ENCODE measurements at regions not wholly inside any gene's neighbourhood (a gene's known extent, or its start where the extent isn't known, plus 50 kb on each side); places are given as distances from the start of the nearest gene placed in this dataset.

- H3K27ac ChIP-seq, result no peak overlapping the region
- H3K27me3 ChIP-seq (replicated peaks in 1 of 7), result no peaks in the 10 kb centered on the region
- 61 to 71% (median 68%) methylated on average over 4 of the region's 4 CpGs for WGBS, 5 donors
- H3K4me3 ChIP-seq, result no peak overlapping the region
- H3K4me1 ChIP-seq, result no peaks in the 10 kb centered on the region
- no peak for DNase-seq
- intact Hi-C loops (cut with DNase I; ENCODE audit: low total_unique reads), result no loop called here
- TF ChIP-seq, protein P1, sequence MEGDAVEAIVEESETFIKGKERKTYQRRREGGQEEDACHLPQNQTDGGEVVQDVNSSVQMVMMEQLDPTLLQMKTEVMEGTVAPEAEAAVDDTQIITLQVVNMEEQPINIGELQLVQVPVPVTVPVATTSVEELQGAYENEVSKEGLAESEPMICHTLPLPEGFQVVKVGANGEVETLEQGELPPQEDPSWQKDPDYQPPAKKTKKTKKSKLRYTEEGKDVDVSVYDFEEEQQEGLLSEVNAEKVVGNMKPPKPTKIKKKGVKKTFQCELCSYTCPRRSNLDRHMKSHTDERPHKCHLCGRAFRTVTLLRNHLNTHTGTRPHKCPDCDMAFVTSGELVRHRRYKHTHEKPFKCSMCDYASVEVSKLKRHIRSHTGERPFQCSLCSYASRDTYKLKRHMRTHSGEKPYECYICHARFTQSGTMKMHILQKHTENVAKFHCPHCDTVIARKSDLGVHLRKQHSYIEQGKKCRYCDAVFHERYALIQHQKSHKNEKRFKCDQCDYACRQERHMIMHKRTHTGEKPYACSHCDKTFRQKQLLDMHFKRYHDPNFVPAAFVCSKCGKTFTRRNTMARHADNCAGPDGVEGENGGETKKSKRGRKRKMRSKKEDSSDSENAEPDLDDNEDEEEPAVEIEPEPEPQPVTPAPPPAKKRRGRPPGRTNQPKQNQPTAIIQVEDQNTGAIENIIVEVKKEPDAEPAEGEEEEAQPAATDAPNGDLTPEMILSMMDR (IDR thresholded peaks at IDR 0.05 in 8 of 11, conservative IDR thresholded peaks at IDR 0.05 in 3 of 11), result no peak
- no peaks in the 10 kb centered on the region for H3K36me3 ChIP-seq
- H3K9me3 ChIP-seq, result peaks cover 0 to 2% (median 0%) of the 10 kb centered on the region in 8 donors
These were observed 1339.4 kb upstream of the WWC1 start for GRCh38 chr5:166952048-166952447.

DNA sequence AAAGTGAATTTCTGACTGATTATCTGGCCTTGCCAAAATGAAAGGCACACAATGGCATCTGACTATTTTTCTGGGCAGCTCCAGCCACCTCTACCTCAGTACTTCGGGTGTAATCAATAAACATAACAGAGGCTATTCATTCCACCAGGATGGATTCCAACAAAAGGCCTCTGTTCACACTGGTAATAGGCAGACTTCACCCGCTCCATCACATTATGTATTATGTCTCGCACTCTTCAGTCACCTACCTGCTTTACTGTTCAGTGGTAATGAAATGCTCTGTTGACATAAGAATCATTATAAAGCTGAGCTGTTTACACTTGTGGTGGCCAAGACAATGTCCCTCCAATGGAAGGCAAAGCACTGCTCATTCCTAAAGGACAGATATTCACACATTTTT is 1333.7 kb upstream of the WWC1 start:
- Histone ChIP-seq H3K27ac (no peak overlapping the region), H3K4me3 (no peak overlapping the region), H3K27me3 (replicated peaks in 1 of 7) (no peaks in the 10 kb centered on the region), H3K36me3 (no peaks in the 10 kb centered on the region), H3K4me1 (no peaks in the 10 kb centered on the region), H3K9me3 (peaks cover 0 to 5% (median 0%) of the 10 kb centered on the region in 8 donors)
- intact Hi-C loops (cut with DNase I; ENCODE audit: low total_unique reads), result no loop called here
- TF ChIP-seq POLR2AphosphoS5 (IDR thresholded peaks at IDR 0.05) (no peak), POLR2A (IDR thresholded peaks at IDR 0.05) (no peak)
- TF ChIP-seq, protein P1 (IDR thresholded peaks at IDR 0.05 in 8 of 11, conservative IDR thresholded peaks at IDR 0.05 in 3 of 11), result no peak
- DNase-seq, result no peak
- WGBS, 5 donors, result 85 to 92% (median 86%) methylated on average over 3 of the region's 3 CpGs

- H3K36me3 ChIP-seq, result no peaks in the 10 kb centered on the region
- H3K4me3 ChIP-seq, result no peak overlapping the region
- WGBS, 5 donors, result 22 to 40% (median 35%) methylated on average over 1 of the region's 1 CpG
- intact Hi-C loops (cut with DNase I; ENCODE audit: low total_unique reads), result no loop called here
- no peaks in the 10 kb centered on the region for H3K4me1 ChIP-seq
- peaks cover 0 to 5% (median 0%) of the 10 kb centered on the region in 8 donors for H3K9me3 ChIP-seq
- DNase-seq, result no peak
- H3K27ac ChIP-seq, result no peak overlapping the region
- no peak for TF ChIP-seq POLR2AphosphoS5 (IDR thresholded peaks at IDR 0.05)
- H3K27me3 ChIP-seq (replicated peaks in 1 of 7), result no peaks in the 10 kb centered on the region
These were observed 1331.7 kb upstream of the WWC1 start for GRCh38 chr5:166959766-166960165.

DNA sequence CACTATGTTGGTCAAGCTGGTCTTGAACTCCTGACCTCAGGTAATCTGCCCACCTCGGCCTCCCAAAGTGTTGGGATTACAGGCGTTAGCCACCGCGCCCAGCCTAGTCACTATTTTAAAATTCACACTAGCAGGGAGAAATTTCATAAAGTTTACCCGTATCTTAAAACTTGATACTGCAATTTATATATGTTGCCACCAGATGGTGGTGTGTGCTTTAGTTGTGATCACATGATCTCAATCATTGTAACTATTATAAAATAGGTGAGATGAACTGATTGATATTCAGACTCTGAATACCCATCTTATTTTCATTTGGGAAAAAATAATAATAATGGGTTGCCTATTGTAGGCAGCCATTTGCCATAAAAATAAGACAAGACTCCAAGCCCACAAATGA is 1330.4 kb upstream of the WWC1 start:
- Histone ChIP-seq H3K9me3 (peaks cover 0 to 8% (median 0%) of the 10 kb centered on the region in 8 donors), H3K4me3 (no peak overlapping the region), H3K4me1 (no peaks in the 10 kb centered on the region), H3K27me3 (replicated peaks in 1 of 7) (no peaks in the 10 kb centered on the region), H3K27ac (no peak overlapping the region), H3K36me3 (no peaks in the 10 kb centered on the region)
- no peak for DNase-seq
- WGBS, 5 donors, result 83 to 88% (median 85%) methylated on average over 5 of the region's 5 CpGs
- TF ChIP-seq POLR2A (IDR thresholded peaks at IDR 0.05) (no peak), POLR2AphosphoS5 (IDR thresholded peaks at IDR 0.05) (no peak)
- TF ChIP-seq, protein P1 (IDR thresholded peaks at IDR 0.05 in 8 of 11, conservative IDR thresholded peaks at IDR 0.05 in 3 of 11), result peak in 4 of 11 experiments; percentile 10 to 33 (median 26)
- intact Hi-C loops (cut with DNase I; ENCODE audit: low total_unique reads), result no loop called here

GRCh38 chr5:166961913-166962312 is 1329.5 kb upstream of the WWC1 start:
- H3K4me3 ChIP-seq, result no peak overlapping the region
- WGBS, 5 donors, result 52 to 71% (median 60%) methylated on average over 4 of the region's 4 CpGs
- TF ChIP-seq, protein P1 (IDR thresholded peaks at IDR 0.05 in 8 of 11, conservative IDR thresholded peaks at IDR 0.05 in 3 of 11), result no peak
- TF ChIP-seq POLR2AphosphoS5 (IDR thresholded peaks at IDR 0.05) (no peak), POLR2A (IDR thresholded peaks at IDR 0.05) (no peak)
- no peaks in the 10 kb centered on the region for H3K4me1 ChIP-seq
- intact Hi-C loops (cut with DNase I; ENCODE audit: low total_unique reads), result no loop called here
- H3K27ac ChIP-seq, result no peak overlapping the region
- H3K36me3 ChIP-seq, result no peaks in the 10 kb centered on the region
- no peak for DNase-seq
- H3K27me3 ChIP-seq (replicated peaks in 1 of 7), result no peaks in the 10 kb centered on the region
- peaks cover 0 to 11% (median 0%) of the 10 kb centered on the region in 8 donors for H3K9me3 ChIP-seq
